ENCODE measurements at regions not wholly inside any gene's neighbourhood (a gene's known extent, or its start where the extent isn't known, plus 50 kb on each side); places are given as distances from the start of the nearest gene placed in this dataset.

DNA sequence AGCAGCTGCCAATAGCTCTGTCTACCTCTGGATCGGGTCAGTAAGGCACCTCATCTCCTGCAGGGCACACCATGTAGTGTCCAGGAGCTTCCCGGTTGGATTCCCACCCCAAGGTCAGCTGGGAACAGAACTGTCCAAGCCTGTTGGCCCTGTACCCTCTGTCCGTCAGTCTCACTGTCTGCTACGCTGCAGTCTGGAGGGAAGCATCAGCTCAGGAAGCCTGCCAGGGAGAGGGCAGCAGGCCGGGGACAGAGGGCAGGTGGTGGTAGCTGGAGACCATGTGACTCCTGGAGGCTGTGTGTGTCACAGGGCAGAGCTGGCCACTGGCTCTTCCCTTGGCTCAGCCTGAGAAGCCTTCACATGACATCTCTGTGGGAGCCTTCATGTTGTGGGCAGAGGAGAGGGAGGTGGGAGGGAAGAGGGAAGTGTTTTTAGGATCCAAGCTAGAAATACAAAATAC is 134.5 kb downstream of the SEC61B start:
- TF ChIP-seq, protein P1, sequence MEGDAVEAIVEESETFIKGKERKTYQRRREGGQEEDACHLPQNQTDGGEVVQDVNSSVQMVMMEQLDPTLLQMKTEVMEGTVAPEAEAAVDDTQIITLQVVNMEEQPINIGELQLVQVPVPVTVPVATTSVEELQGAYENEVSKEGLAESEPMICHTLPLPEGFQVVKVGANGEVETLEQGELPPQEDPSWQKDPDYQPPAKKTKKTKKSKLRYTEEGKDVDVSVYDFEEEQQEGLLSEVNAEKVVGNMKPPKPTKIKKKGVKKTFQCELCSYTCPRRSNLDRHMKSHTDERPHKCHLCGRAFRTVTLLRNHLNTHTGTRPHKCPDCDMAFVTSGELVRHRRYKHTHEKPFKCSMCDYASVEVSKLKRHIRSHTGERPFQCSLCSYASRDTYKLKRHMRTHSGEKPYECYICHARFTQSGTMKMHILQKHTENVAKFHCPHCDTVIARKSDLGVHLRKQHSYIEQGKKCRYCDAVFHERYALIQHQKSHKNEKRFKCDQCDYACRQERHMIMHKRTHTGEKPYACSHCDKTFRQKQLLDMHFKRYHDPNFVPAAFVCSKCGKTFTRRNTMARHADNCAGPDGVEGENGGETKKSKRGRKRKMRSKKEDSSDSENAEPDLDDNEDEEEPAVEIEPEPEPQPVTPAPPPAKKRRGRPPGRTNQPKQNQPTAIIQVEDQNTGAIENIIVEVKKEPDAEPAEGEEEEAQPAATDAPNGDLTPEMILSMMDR (conservative IDR thresholded peaks at IDR 0.05; ENCODE audit: low read depth, low read length): no peak
- no peak for TF ChIP-seq EZH2 (IDR thresholded peaks at IDR 0.05; ENCODE audit: borderline replicate concordance, low read depth, low read length, poor library complexity, severe bottlenecking)

All from A673 (cell line).